CD4-positive, alpha-beta memory T cell (primary cell): ENCODE measurements at regions not wholly inside any gene's neighbourhood (a gene's known extent, or its start where the extent isn't known, plus 50 kb on each side); places are given as distances from the start of the nearest gene placed in this dataset.

ENCODE experiments used
- CTCF ChIA-PET: fragments of 350-600 bp; sonication (Branson Sonifier 250); formaldehyde crosslinking; loops from one replicate; lab custom pipeline; 2021; ENCODE audit warnings: inconsistent platforms; ENCODE audit not compliant: partially characterized antibody; lab: Charles Lee
- POLR2A ChIA-PET: fragments of 350-600 bp; sonication (Branson Sonifier 250); formaldehyde crosslinking; loops from one replicate; lab custom pipeline; 2021; ENCODE audit not compliant: partially characterized antibody; lab: Charles Lee
- DNase-seq, 5 donors: peaks; one replicate each; pipeline versions ENCODE4 v3.0.0 to v3.0.0-alpha.2; 2020 to 2022; ENCODE audit warnings: mixed read lengths in 1 of 5
- H3K27ac ChIP-seq: one replicate; pipeline ENCODE4 v1.7.0; 2013; ENCODE audit warnings: low read depth, low read length
- H3K27me3 ChIP-seq: 2 replicates; pipeline ENCODE4 v1.7.0; 2013; ENCODE audit warnings: mild to moderate bottlenecking, low read length, moderate library complexity; ENCODE audit not compliant: insufficient read depth
- H3K36me3 ChIP-seq: 2 replicates; pipeline ENCODE4 v1.7.0; 2013; ENCODE audit warnings: mild to moderate bottlenecking, low read length, moderate library complexity; ENCODE audit not compliant: insufficient read depth
- H3K4me1 ChIP-seq: 2 replicates; pipeline ENCODE4 v1.7.0; 2013; ENCODE audit warnings: mild to moderate bottlenecking, low read length, moderate library complexity; ENCODE audit not compliant: insufficient read depth
- H3K4me3 ChIP-seq, 2 donors: one replicate each; pipeline ENCODE4 v1.7.0; 2013; ENCODE audit warnings: low read length in 2 of 2, mild to moderate bottlenecking in 1 of 2
- H3K9me3 ChIP-seq, 2 donors: one replicate each; pipeline ENCODE4 v1.7.0; 2013; ENCODE audit warnings: low read length in 2 of 2, control low read depth in 1 of 2; ENCODE audit not compliant: control insufficient read depth in 1 of 2
- H3K27ac Mint-ChIP-seq, 7 donors: one replicate each; pipeline ENCODE4 v1.8.0; 2020 to 2021; ENCODE audit warnings: mixed read lengths in 7 of 7, mild to moderate bottlenecking in 6 of 7, inconsistent platforms in 3 of 7, moderate library complexity in 3 of 7
- H3K27me3 Mint-ChIP-seq, 2 donors: one replicate each; pipeline ENCODE4 v1.8.0; 2020 to 2021; ENCODE audit warnings: mixed read lengths in 2 of 2
- H3K36me3 Mint-ChIP-seq, 2 donors: one replicate each; pipeline ENCODE4 v1.8.0; 2020 to 2021; ENCODE audit warnings: mixed read lengths in 2 of 2, inconsistent platforms in 1 of 2, mild to moderate bottlenecking in 1 of 2
- H3K4me1 Mint-ChIP-seq, 4 donors: one replicate each; pipeline ENCODE4 v1.8.0; 2020 to 2021; ENCODE audit warnings: mixed read lengths in 4 of 4, mild to moderate bottlenecking in 1 of 4
- H3K4me3 Mint-ChIP-seq, 8 donors: one replicate each; pipeline ENCODE4 v1.8.0; 2020 to 2021; ENCODE audit warnings: mixed read lengths in 8 of 8, mild to moderate bottlenecking in 7 of 8, moderate library complexity in 6 of 8, inconsistent platforms in 3 of 8
- H3K9me3 Mint-ChIP-seq, 8 donors: one replicate each; pipeline ENCODE4 v1.8.0; 2020 to 2021; ENCODE audit warnings: mixed read lengths in 8 of 8, mild to moderate bottlenecking in 5 of 8, inconsistent platforms in 3 of 8, moderate library complexity in 1 of 8
- intact Hi-C: fragments of 100-400 bp; cut with micrococcal nuclease; formaldehyde crosslinking; loops from one replicate; pipeline ENCODE4 v1.15.1; 2023

GRCh38 chr13:105139048-105139379 is 1396.4 kb downstream of the EFNB2 start:
- DNase-seq: no peak
- Histone ChIP-seq H3K4me3 (peak overlapping the region; percentile 49 to 72), H3K36me3 (no peaks in the 10 kb centered on the region), H3K9me3 (no peaks in the 10 kb centered on the region), H3K4me1 (peaks cover 12% of the 10 kb centered on the region), H3K27ac (peak overlapping the region; percentile 55), H3K27me3 (no peaks in the 10 kb centered on the region)
- peak overlapping the region; percentile 85 to 98 (median 94) for H3K4me3 Mint-ChIP-seq
- no peaks in the 10 kb centered on the region for H3K27me3 Mint-ChIP-seq
- intact Hi-C loops: loop anchor here (5.0 to 10.0 kb wide), 2 partner anchors 1396 to 1428 kb away; partner anchors contain the start of genes ARGLU1 and EFNB2
- ChIA-PET CTCF (interaction anchor here (1.1 to 1.9 kb wide), 3 partner anchors 34 to 1424 kb away, joined by 4 to 7 read pairs (median 7); no protein-coding TSS in a partner anchor), POLR2A (interaction anchor here (1.5 to 2.1 kb wide), 2 partner anchors 1397 to 1429 kb away, joined by 9 to 14 read pairs; partner anchors contain the start of genes ARGLU1 and EFNB2)
- H3K4me1 Mint-ChIP-seq: peaks cover 16 to 20% (median 17%) of the 10 kb centered on the region in 4 donors
- H3K27ac Mint-ChIP-seq: peak overlapping the region; percentile 89 to 98 (median 96)
- H3K36me3 Mint-ChIP-seq: no peaks in the 10 kb centered on the region
- H3K9me3 Mint-ChIP-seq: no peaks in the 10 kb centered on the region

DNA sequence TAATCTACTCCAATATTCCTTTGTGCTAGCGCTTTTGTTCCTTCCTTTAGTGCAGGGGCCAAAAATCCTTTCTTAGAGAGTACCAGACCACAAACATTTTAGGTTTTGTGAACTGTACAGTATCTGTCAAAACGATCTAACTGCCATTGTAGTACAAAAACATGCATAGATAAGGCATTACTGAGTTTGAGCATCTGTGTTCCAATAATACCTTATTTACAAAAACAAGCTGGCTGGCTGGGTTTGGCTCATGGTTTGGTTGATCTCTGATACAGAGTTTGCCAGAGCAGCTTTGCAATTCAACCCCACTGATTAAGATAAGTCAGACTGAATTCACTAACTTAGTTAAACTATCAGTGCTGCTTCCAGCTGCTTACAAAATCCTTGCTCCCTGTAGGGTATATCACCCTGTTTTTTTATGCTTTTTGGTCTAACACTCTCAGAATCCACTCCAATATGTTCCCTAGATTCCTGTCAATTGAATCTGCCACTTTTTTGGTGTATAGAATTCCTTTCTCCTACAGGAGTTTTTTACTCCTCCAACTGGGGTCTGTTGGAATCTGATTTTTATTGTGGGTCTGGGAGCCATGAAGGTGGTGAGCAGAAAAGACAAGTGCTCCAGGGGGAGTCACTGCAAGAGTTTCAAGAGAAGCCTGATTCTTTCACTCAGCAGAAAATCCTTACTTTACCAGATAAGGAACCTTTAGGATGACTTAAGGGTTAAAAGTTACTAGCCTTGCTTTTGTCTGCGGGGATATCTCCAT is 1399.4 kb downstream of the EFNB2 start:
- ChIA-PET CTCF (no interaction called here), POLR2A (interaction anchor here (0.5 kb wide), 1 partner anchor 1485 kb away, joined by 3 read pairs; no protein-coding TSS in a partner anchor)
- H3K27ac ChIP-seq: no peak overlapping the region
- Mint-ChIP-seq H3K9me3 (no peaks in the 10 kb centered on the region), H3K4me1 (peaks cover 16 to 20% (median 17%) of the 10 kb centered on the region in 4 donors), H3K4me3 (no peak overlapping the region), H3K27me3 (peaks cover 0 to 3% of the 10 kb centered on the region in 2 donors), H3K27ac (no peak overlapping the region), H3K36me3 (no peaks in the 10 kb centered on the region)
- H3K27me3 ChIP-seq: no peaks in the 10 kb centered on the region
- peaks cover 12% of the 10 kb centered on the region for H3K4me1 ChIP-seq
- H3K9me3 ChIP-seq: no peaks in the 10 kb centered on the region
- no peak overlapping the region for H3K4me3 ChIP-seq
- intact Hi-C loops: loop anchor here (5.0 to 10.0 kb wide), 2 partner anchors 1399 to 1431 kb away; partner anchors contain the start of genes ARGLU1 and EFNB2
- DNase-seq: no peak
- no peaks in the 10 kb centered on the region for H3K36me3 ChIP-seq

- no peaks in the 10 kb centered on the region for H3K9me3 ChIP-seq
- CTCF ChIA-PET: interaction anchor here (1.2 kb wide), 1 partner anchor 10 kb away, joined by 3 read pairs; no protein-coding TSS in a partner anchor
- H3K36me3 ChIP-seq: no peaks in the 10 kb centered on the region
- POLR2A ChIA-PET: no interaction called here
- intact Hi-C loops: no loop called here
- no peak for DNase-seq
- Mint-ChIP-seq H3K4me1 (no peaks in the 10 kb centered on the region), H3K27ac (no peak overlapping the region), H3K9me3 (no peaks in the 10 kb centered on the region), H3K27me3 (peaks cover 2 to 3% of the 10 kb centered on the region in 2 donors), H3K4me3 (no peak overlapping the region), H3K36me3 (no peaks in the 10 kb centered on the region)
- H3K4me1 ChIP-seq: no peaks in the 10 kb centered on the region
- no peak overlapping the region for H3K4me3 ChIP-seq
- no peak overlapping the region for H3K27ac ChIP-seq
- H3K27me3 ChIP-seq: no peaks in the 10 kb centered on the region
Measured at GRCh38 chr13:105127732-105128131, 1407.7 kb downstream of the EFNB2 start.

DNA sequence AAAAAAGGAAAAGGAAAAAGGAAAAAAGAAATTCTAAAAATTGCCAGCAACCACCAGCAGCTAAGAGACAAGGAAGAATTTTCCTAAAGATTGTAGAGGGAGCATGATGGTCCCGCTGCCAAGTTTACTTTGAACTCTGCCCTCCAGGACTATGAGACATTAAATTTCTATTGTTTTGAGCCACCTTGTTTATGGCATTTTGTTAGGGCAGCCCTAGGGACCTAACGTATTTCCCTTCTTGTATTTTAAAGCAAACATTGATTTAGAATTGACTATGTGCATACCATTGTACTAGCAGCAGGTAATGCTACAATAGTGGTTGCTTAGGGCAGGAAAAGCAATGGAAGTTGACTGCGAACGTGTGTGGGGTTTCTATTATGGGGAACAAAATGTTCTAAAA is 1414.2 kb downstream of the EFNB2 start:
- H3K4me3 ChIP-seq: no peak overlapping the region
- CTCF ChIA-PET: no interaction called here
- intact Hi-C loops: no loop called here
- peaks cover 2 to 5% of the 10 kb centered on the region in 2 donors for H3K27me3 Mint-ChIP-seq
- H3K27ac Mint-ChIP-seq: no peak overlapping the region
- H3K4me3 Mint-ChIP-seq: no peak overlapping the region
- POLR2A ChIA-PET: interaction anchor here (0.6 kb wide), 1 partner anchor 303 kb away, joined by 3 read pairs; no protein-coding TSS in a partner anchor
- no peaks in the 10 kb centered on the region for H3K4me1 Mint-ChIP-seq
- no peak overlapping the region for H3K27ac ChIP-seq
- no peaks in the 10 kb centered on the region for H3K36me3 Mint-ChIP-seq
- no peaks in the 10 kb centered on the region for H3K36me3 ChIP-seq
- H3K4me1 ChIP-seq: no peaks in the 10 kb centered on the region
- no peaks in the 10 kb centered on the region for H3K9me3 Mint-ChIP-seq
- no peak for DNase-seq
- no peaks in the 10 kb centered on the region for H3K27me3 ChIP-seq
- H3K9me3 ChIP-seq: no peaks in the 10 kb centered on the region

- Histone ChIP-seq H3K4me1 (no peaks in the 10 kb centered on the region), H3K27me3 (no peaks in the 10 kb centered on the region), H3K27ac (no peak overlapping the region), H3K4me3 (no peak overlapping the region), H3K36me3 (no peaks in the 10 kb centered on the region), H3K9me3 (no peaks in the 10 kb centered on the region)
- Mint-ChIP-seq H3K36me3 (no peaks in the 10 kb centered on the region), H3K4me1 (no peaks in the 10 kb centered on the region), H3K4me3 (no peak overlapping the region), H3K27me3 (peaks cover 2 to 4% of the 10 kb centered on the region in 2 donors), H3K27ac (no peak overlapping the region), H3K9me3 (peaks cover 0 to 4% (median 0%) of the 10 kb centered on the region in 8 donors)
- intact Hi-C loops: no loop called here
- ChIA-PET POLR2A (no interaction called here), CTCF (no interaction called here)
- no peak for DNase-seq
Measured at GRCh38 chr13:105118426-105118985, 1417.0 kb downstream of the EFNB2 start.

GRCh38 chr13:105116966-105117365 is 1418.5 kb downstream of the EFNB2 start:
- H3K27ac Mint-ChIP-seq: no peak overlapping the region
- DNase-seq: no peak
- H3K9me3 Mint-ChIP-seq: peaks cover 0 to 4% (median 0%) of the 10 kb centered on the region in 8 donors
- Histone ChIP-seq H3K27ac (no peak overlapping the region), H3K36me3 (no peaks in the 10 kb centered on the region), H3K9me3 (no peaks in the 10 kb centered on the region), H3K27me3 (no peaks in the 10 kb centered on the region), H3K4me3 (no peak overlapping the region), H3K4me1 (no peaks in the 10 kb centered on the region)
- H3K4me3 Mint-ChIP-seq: no peak overlapping the region
- peaks cover 2 to 4% of the 10 kb centered on the region in 2 donors for H3K27me3 Mint-ChIP-seq
- intact Hi-C loops: no loop called here
- no peaks in the 10 kb centered on the region for H3K36me3 Mint-ChIP-seq
- POLR2A ChIA-PET: no interaction called here
- no peaks in the 10 kb centered on the region for H3K4me1 Mint-ChIP-seq
- CTCF ChIA-PET: no interaction called here

DNA sequence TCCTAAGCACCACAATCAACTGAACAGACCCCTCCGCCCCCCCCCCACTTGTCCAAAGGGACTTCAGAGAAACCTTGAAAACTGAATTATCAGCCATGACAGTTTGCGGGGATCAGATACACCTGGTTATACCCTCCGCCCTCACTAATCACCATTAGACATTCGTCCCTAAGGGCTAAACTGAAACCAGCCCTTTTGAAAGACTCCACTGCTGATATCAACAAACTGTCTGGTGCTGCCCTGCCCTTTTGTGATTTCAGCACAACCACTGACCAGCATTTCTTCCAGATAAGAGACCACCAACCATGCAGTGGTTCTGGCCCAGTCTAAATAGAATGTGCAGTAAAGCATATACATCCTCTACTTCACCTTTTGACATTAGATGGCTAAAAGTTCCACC is 1422.9 kb downstream of the EFNB2 start:
- peaks cover 0 to 2% of the 10 kb centered on the region in 2 donors for H3K27me3 Mint-ChIP-seq
- no peaks in the 10 kb centered on the region for H3K4me1 Mint-ChIP-seq
- H3K9me3 ChIP-seq: no peaks in the 10 kb centered on the region
- H3K27ac ChIP-seq: no peak overlapping the region
- H3K4me3 ChIP-seq: no peak overlapping the region
- DNase-seq: no peak
- CTCF ChIA-PET: no interaction called here
- intact Hi-C loops: no loop called here
- no peak overlapping the region for H3K4me3 Mint-ChIP-seq
- no peak overlapping the region for H3K27ac Mint-ChIP-seq
- H3K36me3 Mint-ChIP-seq: no peaks in the 10 kb centered on the region
- POLR2A ChIA-PET: no interaction called here
- H3K36me3 ChIP-seq: no peaks in the 10 kb centered on the region
- no peaks in the 10 kb centered on the region for H3K4me1 ChIP-seq
- no peaks in the 10 kb centered on the region for H3K27me3 ChIP-seq
- H3K9me3 Mint-ChIP-seq: peaks cover 0 to 4% (median 0%) of the 10 kb centered on the region in 8 donors
